T-helper 2 cell treated with Interferon-gamma antibody and Interleukin-4, amounts not matched to agents 5 μg/mL and 100 μg/mL, for 36 hours (primary cell): ENCODE measurements at regions not wholly inside any gene's neighbourhood (a gene's known extent, or its start where the extent isn't known, plus 50 kb on each side); places are given as distances from the start of the nearest gene placed in this dataset.
"Not testable (repeated sequence)": the region's sequence is repeated elsewhere in the genome, so short reads cannot be mapped to it uniquely, and the experiment has no call there.

Source experiments
- DNase-seq: peaks from one replicate; pipeline ENCODE4 v3.0.0; 2021; ENCODE audit warnings: low spot score
- H3K27ac Mint-ChIP-seq: one replicate; pipeline ENCODE4 v1.8.0; 2021; ENCODE audit warnings: mild to moderate bottlenecking, mixed read lengths
- H3K27me3 Mint-ChIP-seq: one replicate; pipeline ENCODE4 v1.8.0; 2021; ENCODE audit warnings: low read depth, mixed read lengths
- H3K36me3 Mint-ChIP-seq: one replicate; pipeline ENCODE4 v1.8.0; 2021; ENCODE audit warnings: low read depth, mixed read lengths
- H3K4me1 Mint-ChIP-seq: one replicate; pipeline ENCODE4 v1.8.0; 2021; ENCODE audit warnings: low read depth, mixed read lengths
- H3K4me3 Mint-ChIP-seq: one replicate; pipeline ENCODE4 v1.8.0; 2022; ENCODE audit warnings: mild to moderate bottlenecking, moderate library complexity, mixed read lengths
- H3K9me3 Mint-ChIP-seq: one replicate; pipeline ENCODE4 v1.8.0; 2021; ENCODE audit warnings: mixed read lengths

DNA sequence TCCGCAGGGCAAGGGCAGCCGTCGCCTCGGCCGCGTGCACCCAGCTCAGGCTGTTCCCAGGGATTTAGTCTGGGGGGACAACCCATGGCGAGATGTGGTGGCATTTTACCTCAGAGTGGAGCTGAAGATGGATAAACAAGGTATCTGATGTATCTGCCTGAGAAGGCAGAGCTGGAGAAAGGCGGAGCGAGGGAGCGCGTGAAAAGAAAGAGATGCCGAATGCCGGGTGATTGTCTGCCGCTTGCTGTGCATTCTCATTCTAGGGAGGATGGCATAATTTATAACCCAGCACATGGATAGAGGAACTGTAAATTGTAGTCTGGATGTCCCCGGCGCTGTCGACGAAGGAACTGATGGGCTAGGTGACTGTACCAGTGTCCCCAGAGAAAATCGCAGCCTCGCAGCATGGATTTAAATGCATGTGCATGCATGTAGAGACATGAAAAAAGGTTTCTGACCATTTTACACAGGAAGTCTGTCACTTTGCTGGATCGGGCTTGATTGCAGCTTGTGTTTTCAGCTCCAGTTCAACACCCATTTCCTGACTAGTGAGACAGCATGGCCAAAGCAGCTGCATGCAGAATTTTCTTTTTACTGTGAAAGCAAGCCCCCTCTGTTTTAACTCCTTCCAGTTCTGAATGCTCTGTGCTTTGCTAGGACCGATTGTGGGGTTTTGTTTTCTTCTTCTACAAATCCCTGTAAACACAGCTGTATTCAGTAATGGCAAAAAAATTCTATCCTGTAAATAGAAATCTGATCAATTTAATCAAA, 149.7 kb downstream of the PRL start:
- H3K9me3 Mint-ChIP-seq = no peaks in the 10 kb centered on the region
- H3K4me1 Mint-ChIP-seq = peaks cover 23% of the 10 kb centered on the region
- H3K36me3 Mint-ChIP-seq = no peaks in the 10 kb centered on the region
- peak overlapping the region; percentile 83 for H3K4me3 Mint-ChIP-seq
- H3K27ac Mint-ChIP-seq = peak overlapping the region; percentile 8
- DNase-seq = no peak
- peaks cover 40% of the 10 kb centered on the region for H3K27me3 Mint-ChIP-seq

DNA sequence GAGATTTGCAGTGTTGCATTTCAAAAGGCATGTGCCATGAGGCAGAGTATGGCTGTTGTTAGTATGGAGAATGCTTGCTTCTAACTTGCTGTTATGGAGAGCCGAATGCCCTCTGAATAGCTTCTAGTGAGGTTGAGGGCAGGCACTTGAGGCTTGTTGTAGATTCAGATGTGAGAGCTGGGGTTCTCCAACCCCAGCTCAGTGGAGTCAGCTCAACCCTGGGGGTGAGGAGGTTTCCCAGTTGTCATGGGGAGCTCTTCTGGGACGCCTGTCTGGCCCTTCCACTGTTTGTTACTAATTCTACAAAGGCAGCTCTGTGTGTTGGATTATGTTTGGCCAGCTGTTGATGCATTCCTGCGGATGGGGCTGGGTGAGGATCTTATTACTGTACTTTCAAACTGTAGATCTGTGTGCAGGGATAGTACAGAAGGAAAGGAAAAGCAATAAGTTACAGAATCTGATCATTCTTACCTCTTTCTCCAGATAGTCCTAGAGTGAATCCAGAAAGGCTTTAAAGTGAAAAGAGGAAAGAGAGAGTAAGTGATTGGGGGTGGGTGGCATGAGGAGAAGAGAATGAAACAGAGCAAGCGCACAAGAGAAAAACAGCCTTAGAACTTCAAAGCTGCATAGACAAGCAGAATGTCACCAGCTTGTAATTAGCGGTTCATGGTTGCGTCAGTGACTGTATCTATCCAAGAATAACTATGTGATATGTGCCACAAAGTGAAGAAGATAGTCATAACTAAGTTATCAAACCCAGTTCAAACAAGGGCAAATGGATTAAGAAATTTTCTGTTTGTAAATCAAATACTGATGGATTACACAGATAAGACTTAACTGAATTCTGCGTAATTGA, 148.7 kb downstream of the PRL start:
- peaks cover 40% of the 10 kb centered on the region for H3K27me3 Mint-ChIP-seq
- H3K27ac Mint-ChIP-seq = peak overlapping the region; percentile 1

DNA sequence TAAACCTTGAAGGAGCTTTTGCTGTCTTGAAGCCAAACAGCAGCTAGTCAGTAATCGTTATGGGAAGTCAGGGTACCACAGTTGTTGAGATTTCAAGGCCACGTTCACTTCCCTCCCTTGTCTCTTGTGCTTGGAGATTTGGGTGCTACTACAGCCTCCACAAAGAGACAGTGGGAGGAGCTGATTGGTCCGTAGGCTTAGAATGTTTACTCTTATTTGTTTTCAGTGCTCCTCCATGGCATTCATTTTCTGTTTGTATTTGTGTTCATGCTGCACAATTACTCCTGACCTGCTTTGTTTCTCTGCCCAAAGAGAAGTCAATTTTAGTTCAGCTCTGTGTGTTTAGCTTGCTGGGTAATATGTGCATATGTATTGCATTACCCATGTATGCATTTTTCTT, 147.7 kb downstream of the PRL start:
- Mint-ChIP-seq H3K27ac (no peak overlapping the region), H3K9me3 (no peaks in the 10 kb centered on the region), H3K4me1 (peaks cover 21% of the 10 kb centered on the region), H3K36me3 (no peaks in the 10 kb centered on the region), H3K27me3 (peaks cover 39% of the 10 kb centered on the region), H3K4me3 (no peak overlapping the region)
- DNase-seq = no peak

More for the DNA sequence above, 148.7 kb downstream of the PRL start:
- no peak for DNase-seq
- Mint-ChIP-seq H3K4me1 (peaks cover 21% of the 10 kb centered on the region), H3K9me3 (no peaks in the 10 kb centered on the region), H3K4me3 (peak overlapping the region; percentile 83), H3K36me3 (no peaks in the 10 kb centered on the region)

DNA sequence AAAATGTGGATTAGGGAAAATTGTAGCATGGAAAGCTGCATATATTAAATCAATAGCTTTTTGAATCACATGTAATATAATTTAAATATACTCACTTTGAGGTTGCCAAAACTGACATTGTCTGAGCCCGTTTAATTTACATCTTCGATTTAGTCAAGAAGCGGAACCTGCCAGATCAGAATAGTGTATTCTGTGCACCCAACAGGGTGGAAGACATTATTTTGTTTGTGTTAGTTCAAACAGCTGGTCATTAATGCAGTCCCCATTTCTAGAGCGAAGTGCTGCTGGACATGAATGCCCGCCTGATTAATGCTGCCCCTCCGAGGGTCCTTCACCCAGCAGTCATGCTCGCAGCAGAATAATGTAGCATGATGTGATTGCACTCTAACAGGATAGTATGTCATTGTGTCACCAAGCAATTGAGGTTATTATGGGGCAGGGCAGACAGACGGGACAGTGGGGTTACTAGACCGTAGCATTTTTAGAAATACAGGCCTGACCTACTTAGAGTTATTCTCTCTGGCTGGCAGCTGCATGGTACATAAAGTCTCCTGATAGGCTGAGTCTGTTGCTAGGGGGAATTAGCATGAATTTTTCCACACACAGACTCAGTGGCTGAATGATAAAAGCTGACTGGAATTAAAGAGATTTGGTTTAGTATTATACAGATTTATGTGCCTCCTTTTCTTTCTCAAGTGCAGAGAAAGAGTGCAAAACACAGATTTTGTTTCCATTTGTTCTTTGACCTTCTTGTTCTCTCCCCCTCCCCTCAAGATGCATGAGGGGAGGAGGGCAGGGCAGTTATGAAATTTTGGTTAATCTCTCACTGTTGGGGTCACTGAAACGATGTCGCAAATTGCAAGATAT, 147.1 kb downstream of the PRL start:
- Mint-ChIP-seq H3K9me3 (no peaks in the 10 kb centered on the region), H3K27me3 (peaks cover 36% of the 10 kb centered on the region), H3K36me3 (no peaks in the 10 kb centered on the region), H3K4me1 (peaks cover 21% of the 10 kb centered on the region), H3K4me3 (no peak overlapping the region), H3K27ac (no peak overlapping the region)
- DNase-seq = no peak

DNA sequence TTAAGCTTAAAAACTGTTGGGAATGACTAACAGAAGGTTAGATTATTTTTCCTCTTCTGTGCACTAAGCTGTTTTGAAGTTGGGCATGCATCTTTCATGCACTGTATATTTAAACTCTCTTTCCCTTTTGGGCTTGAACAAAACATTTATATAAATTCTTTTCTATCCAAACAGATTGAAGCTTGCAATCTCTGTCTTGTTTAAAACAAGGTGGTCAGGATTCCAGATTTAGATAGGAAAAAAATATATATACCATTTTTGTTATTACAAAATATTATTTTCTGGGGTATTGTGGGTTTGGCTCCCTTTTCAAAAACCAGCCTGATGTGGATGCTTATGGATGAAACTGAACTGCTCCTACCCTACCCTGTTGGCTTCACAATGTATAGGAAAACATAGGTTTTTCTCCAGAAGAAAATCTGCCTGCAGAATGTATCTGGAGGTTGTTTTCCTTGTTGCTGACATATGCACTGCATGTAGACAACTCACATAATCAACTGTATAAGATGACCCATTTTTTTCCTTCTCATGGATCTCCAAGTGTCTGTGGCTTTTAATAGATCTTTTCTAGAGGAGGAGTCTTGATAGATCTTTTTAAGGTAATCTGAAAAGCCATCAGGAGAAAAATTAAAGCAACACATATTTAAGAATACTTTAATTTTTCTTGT, 146.3 kb downstream of the PRL start:
- H3K36me3 Mint-ChIP-seq = no peaks in the 10 kb centered on the region
- no peak overlapping the region for H3K27ac Mint-ChIP-seq
- peaks cover 30% of the 10 kb centered on the region for H3K27me3 Mint-ChIP-seq
- H3K9me3 Mint-ChIP-seq = no peaks in the 10 kb centered on the region
- peaks cover 21% of the 10 kb centered on the region for H3K4me1 Mint-ChIP-seq
- H3K4me3 Mint-ChIP-seq = no peak overlapping the region
- DNase-seq = no peak

DNA sequence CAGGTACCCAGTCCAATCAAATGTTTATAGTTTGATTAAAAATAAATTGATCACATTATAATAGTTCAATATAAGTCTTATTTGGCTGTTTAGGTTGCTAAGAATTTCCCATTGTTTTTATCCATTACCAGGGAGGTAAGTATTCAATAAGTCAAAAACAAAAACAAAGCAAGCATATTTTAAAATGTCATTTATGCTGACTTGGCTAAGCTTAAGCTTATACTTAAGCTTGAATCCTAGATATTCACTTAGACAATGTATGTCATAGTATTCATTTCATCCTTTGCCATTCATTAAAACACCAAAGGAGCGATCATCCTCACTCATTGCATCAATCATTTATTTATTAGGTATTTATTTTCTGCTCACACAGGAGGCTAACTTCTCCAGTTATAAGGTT, 144.9 kb downstream of the PRL start:
- Mint-ChIP-seq H3K36me3 (no peaks in the 10 kb centered on the region), H3K27ac (no peak overlapping the region), H3K27me3 (peaks cover 18% of the 10 kb centered on the region), H3K4me1 (peaks cover 14% of the 10 kb centered on the region), H3K4me3 (no peak overlapping the region), H3K9me3 (no peaks in the 10 kb centered on the region)
- DNase-seq = no peak

DNA sequence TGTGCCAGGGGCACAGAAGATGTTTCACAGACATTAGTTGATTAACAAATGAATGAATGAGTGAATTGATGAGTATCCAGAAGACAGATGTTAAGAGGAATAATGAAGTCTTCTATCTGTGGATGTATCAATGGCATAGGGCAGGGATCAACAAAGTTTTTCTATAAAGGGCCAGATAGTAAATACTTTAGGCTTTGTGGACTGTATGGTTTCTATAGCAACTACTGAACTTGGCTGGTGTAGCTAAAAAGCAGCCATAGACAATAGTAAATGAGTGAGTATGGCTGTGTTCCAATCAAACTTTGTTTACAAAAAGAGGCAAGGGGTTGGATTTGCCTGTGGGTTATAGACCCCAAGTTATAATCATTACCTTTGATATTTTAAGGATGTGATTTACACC, 144.0 kb downstream of the PRL start:
- Mint-ChIP-seq H3K27ac (no peak overlapping the region), H3K4me1 (peaks cover 7% of the 10 kb centered on the region), H3K36me3 (no peaks in the 10 kb centered on the region), H3K9me3 (no peaks in the 10 kb centered on the region), H3K4me3 (no peak overlapping the region), H3K27me3 (peaks cover 10% of the 10 kb centered on the region)
- DNase-seq = no peak

DNA sequence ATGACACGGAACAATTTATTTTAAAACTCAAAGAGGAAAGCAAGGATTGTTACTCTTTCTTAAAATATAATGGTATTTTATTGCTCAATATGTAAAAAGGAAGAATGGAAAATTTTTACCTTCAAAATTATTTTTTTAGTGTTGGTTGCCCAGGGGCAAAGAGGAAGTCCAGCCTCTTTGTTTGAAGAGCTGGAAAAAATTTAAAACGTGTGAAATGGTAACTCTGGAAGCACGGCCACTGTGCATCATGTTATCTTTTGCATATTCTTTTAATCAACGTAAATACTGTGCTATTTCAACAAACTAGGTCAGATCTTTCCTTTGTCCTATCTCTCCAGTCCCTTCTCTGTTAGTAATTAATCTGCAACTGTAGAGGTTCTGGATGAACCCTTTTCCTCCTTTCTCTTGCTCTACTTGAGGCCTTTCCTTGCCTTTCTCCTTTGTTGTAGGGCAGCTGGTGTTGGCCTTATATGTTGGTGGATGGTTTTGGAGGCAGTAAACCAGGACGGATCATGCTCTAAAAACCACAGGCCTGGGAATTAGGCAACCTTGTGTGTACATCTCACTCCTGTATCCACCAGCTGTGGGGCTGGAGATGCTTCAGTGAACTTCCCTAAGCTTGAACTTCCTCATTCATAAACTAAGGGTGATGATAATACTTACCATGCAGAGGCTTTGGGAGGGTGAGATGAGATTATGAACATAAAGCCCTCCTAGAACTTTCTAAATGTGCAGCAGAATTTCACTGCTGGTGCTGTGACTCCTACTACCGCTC, 143.3 kb downstream of the PRL start:
- Mint-ChIP-seq H3K9me3 (no peaks in the 10 kb centered on the region), H3K27me3 (peaks cover 6% of the 10 kb centered on the region), H3K4me1 (peaks cover under 1% of the 10 kb centered on the region), H3K36me3 (no peaks in the 10 kb centered on the region), H3K27ac (no peak overlapping the region), H3K4me3 (no peak overlapping the region)
- DNase-seq = no peak

DNA sequence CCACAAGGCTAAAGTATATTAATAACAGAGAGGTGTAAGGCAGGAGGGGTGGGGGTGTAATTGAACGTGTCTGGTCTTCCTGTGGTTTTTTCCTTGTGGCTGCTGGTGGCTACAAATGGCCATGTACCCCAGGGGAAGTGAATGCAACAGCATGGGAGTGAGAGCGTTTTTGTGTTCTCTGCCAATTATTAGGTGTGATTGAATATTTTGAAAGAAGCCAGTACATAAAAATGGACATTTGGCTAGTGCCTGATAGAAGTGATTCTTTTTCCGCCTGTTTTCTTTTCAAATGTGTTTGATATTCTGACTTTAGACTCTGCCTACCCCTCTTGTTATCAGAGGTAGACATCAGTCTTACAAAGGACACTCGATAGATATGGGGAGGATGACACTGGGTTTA, 141.3 kb downstream of the PRL start:
- Mint-ChIP-seq H3K4me3 (no peak overlapping the region), H3K4me1 (no peaks in the 10 kb centered on the region), H3K27me3 (no peaks in the 10 kb centered on the region), H3K27ac (no peak overlapping the region), H3K9me3 (no peaks in the 10 kb centered on the region), H3K36me3 (no peaks in the 10 kb centered on the region)
- no peak for DNase-seq

DNA sequence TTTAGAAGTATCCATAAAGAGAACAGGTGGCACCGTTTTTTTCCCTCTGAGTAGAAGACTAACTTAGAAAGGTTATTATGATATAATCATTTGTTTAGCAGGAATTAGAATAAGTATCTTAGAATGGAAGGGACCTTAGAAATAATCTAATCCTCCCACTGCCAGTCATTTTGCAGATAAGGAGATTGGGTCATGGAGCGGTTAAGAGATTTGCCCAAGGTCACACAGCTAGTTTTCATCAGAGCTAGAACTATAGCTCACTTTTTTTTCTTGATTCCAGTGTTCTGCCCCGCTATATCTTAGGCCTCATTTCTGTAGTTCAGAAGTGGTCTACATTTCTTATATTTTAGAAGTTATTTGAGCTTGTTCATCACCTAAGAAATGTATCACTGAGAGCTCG, 139.6 kb downstream of the PRL start:
- Mint-ChIP-seq H3K36me3 (no peaks in the 10 kb centered on the region), H3K9me3 (no peaks in the 10 kb centered on the region), H3K4me3 (no peak overlapping the region), H3K27ac (no peak overlapping the region), H3K27me3 (no peaks in the 10 kb centered on the region), H3K4me1 (no peaks in the 10 kb centered on the region)
- DNase-seq = no peak

DNA sequence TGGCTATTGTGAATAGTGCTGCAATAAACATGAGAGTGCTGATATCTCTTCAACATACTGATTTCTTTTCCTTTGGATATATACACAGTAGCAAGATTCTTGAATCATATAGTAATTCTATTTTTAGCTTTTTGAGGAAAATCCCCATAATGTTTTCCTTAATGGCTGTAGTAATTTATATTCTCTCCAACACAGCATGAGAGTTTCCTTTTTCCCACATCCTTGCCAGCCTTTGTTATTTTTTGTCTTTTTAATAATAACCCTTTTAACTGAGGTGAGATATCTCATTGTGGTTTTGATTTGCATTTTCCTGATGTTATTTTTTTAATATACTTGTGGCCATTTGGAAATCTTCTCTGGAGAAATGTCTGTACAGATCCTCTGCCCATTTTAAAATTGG, 132.6 kb downstream of the PRL start:
- DNase-seq = no peak
- Mint-ChIP-seq H3K4me3 (no peak overlapping the region), H3K9me3 (no peaks in the 10 kb centered on the region), H3K36me3 (no peaks in the 10 kb centered on the region), H3K27me3 (no peaks in the 10 kb centered on the region), H3K4me1 (no peaks in the 10 kb centered on the region), H3K27ac (no peak overlapping the region)

DNA sequence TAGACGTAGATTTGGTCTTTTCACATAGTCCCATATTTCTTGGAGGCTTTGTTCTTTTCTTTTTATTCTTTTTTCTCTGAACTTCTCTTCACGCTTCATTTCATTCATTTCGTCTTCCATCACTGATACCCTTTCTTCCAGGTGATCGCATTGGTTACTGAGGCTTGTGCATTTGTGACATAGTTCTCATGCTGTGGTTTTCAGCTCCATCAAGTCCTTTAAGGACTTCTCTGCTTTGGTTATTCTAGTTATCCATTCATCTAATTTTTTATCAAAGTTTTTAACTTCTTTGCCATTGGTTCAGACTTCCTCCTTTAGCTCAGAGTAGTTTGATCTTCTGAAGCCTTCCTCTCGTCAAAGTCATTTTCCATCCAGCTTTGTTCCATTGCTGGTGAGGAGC, 125.8 kb downstream of the PRL start:
- H3K27ac Mint-ChIP-seq, H3K4me1 Mint-ChIP-seq, DNase-seq, H3K36me3 Mint-ChIP-seq, H3K27me3 Mint-ChIP-seq, H3K4me3 Mint-ChIP-seq: not testable (repeated sequence)
- H3K9me3 Mint-ChIP-seq = peaks cover 34% of the 10 kb centered on the region

DNA sequence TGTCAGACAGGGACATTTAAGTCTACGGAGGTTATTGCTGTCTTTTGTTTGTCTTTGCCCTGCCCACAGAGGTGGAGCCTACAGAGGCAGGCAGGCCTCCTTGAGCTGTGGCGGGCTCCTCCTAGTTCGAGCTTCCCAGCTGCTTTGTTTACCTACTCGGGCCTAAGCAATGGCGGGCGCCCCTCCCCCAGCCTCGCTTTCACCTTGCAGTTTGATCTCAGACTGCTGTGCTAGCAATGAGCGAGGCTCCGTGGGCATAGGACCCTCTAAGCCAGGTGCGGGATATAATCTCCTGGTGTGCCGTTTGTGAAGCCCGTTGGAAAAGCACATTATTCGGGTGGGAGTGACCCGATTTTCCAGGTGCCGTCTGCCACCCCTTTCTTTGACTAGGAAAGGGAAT, 125.0 kb downstream of the PRL start:
- not testable (repeated sequence) for DNase-seq, H3K27ac Mint-ChIP-seq, H3K4me1 Mint-ChIP-seq, H3K36me3 Mint-ChIP-seq, H3K4me3 Mint-ChIP-seq, H3K27me3 Mint-ChIP-seq
- H3K9me3 Mint-ChIP-seq = peaks cover 34% of the 10 kb centered on the region
